ENCODE measurements at regions not wholly inside any gene's neighbourhood (a gene's known extent, or its start where the extent isn't known, plus 50 kb on each side); places are given as distances from the start of the nearest gene placed in this dataset.

- Histone ChIP-seq H3K9me3 (ENCODE audit: insufficient read depth, low read length, severe bottlenecking) (no peaks in the 10 kb centered on the region), H3K36me3 (ENCODE audit: insufficient read depth, low read length) (no peaks in the 10 kb centered on the region), H3K27ac (ENCODE audit: low read length) (no peak overlapping the region), H3K27me3 (ENCODE audit: insufficient read depth, low read length, poor library complexity) (peaks cover 7% of the 10 kb centered on the region), H3K4me3 (ENCODE audit: low read depth in 1 of 2, low read length in 2 of 2) (no peak overlapping the region), H4K20me1 (ENCODE audit: insufficient read depth, low read length) (no peaks in the 10 kb centered on the region), H2AFZ (ENCODE audit: low read depth, low read length) (no peak overlapping the region), H3K4me1 (ENCODE audit: insufficient read depth, low read length) (no peaks in the 10 kb centered on the region), H3K4me2 (ENCODE audit: insufficient read depth, low read length) (no peak overlapping the region), H3K9ac (ENCODE audit: low read depth, low read length) (no peak overlapping the region), H3K79me2 (ENCODE audit: insufficient read depth, low read length) (no peaks in the 10 kb centered on the region)
- TF ChIP-seq EZH2 (IDR thresholded peaks at IDR 0.05; ENCODE audit: borderline replicate concordance, low read depth, low read length, severe bottlenecking) (no peak), CTCF (IDR thresholded peaks at IDR 0.05; ENCODE audit: borderline replicate concordance, extremely low read depth, low read length, poor library complexity, severe bottlenecking) (no peak)
- DNase-seq (no peak), ATAC-seq (ENCODE audit: insufficient read depth, low read depth) (no peak)
These were observed 440.0 kb downstream of the HAO1 start for GRCh38 chr20:7500231-7500663.

- H4K20me1 ChIP-seq (ENCODE audit: insufficient read depth, low read length) = no peaks in the 10 kb centered on the region
- no peaks in the 10 kb centered on the region for H3K4me1 ChIP-seq (ENCODE audit: insufficient read depth, low read length)
- H3K4me2 ChIP-seq (ENCODE audit: insufficient read depth, low read length) = no peak overlapping the region
- no peak for DNase-seq
- TF ChIP-seq EZH2 (IDR thresholded peaks at IDR 0.05; ENCODE audit: borderline replicate concordance, low read depth, low read length, severe bottlenecking) = no peak
- TF ChIP-seq CTCF (IDR thresholded peaks at IDR 0.05; ENCODE audit: borderline replicate concordance, extremely low read depth, low read length, poor library complexity, severe bottlenecking) = no peak
- no peak overlapping the region for H3K4me3 ChIP-seq (ENCODE audit: low read depth in 1 of 2, low read length in 2 of 2)
- H3K9me3 ChIP-seq (ENCODE audit: insufficient read depth, low read length, severe bottlenecking) = no peaks in the 10 kb centered on the region
- no peak overlapping the region for H3K27ac ChIP-seq (ENCODE audit: low read length)
- H3K27me3 ChIP-seq (ENCODE audit: insufficient read depth, low read length, poor library complexity) = peaks cover 7% of the 10 kb centered on the region
- no peak overlapping the region for H2AFZ ChIP-seq (ENCODE audit: low read depth, low read length)
- no peak for ATAC-seq (ENCODE audit: insufficient read depth, low read depth)
- no peaks in the 10 kb centered on the region for H3K36me3 ChIP-seq (ENCODE audit: insufficient read depth, low read length)
- H3K79me2 ChIP-seq (ENCODE audit: insufficient read depth, low read length) = no peaks in the 10 kb centered on the region
- no peak overlapping the region for H3K9ac ChIP-seq (ENCODE audit: low read depth, low read length)
These were observed 436.8 kb downstream of the HAO1 start for GRCh38 chr20:7503501-7503900.

GRCh38 chr20:7505152-7505834 is 435.0 kb downstream of the HAO1 start:
- no peak overlapping the region for H3K27ac ChIP-seq (ENCODE audit: low read length)
- no peaks in the 10 kb centered on the region for H3K79me2 ChIP-seq (ENCODE audit: insufficient read depth, low read length)
- ATAC-seq (ENCODE audit: insufficient read depth, low read depth) = no peak
- TF ChIP-seq EZH2 (IDR thresholded peaks at IDR 0.05; ENCODE audit: borderline replicate concordance, low read depth, low read length, severe bottlenecking) (no peak), CTCF (IDR thresholded peaks at IDR 0.05; ENCODE audit: borderline replicate concordance, extremely low read depth, low read length, poor library complexity, severe bottlenecking) (no peak)
- peaks cover 2% of the 10 kb centered on the region for H3K27me3 ChIP-seq (ENCODE audit: insufficient read depth, low read length, poor library complexity)
- no peaks in the 10 kb centered on the region for H3K9me3 ChIP-seq (ENCODE audit: insufficient read depth, low read length, severe bottlenecking)
- no peaks in the 10 kb centered on the region for H3K4me1 ChIP-seq (ENCODE audit: insufficient read depth, low read length)
- H4K20me1 ChIP-seq (ENCODE audit: insufficient read depth, low read length) = no peaks in the 10 kb centered on the region
- no peaks in the 10 kb centered on the region for H3K36me3 ChIP-seq (ENCODE audit: insufficient read depth, low read length)
- H3K9ac ChIP-seq (ENCODE audit: low read depth, low read length) = no peak overlapping the region
- no peak overlapping the region for H3K4me3 ChIP-seq (ENCODE audit: low read depth in 1 of 2, low read length in 2 of 2)
- H2AFZ ChIP-seq (ENCODE audit: low read depth, low read length) = no peak overlapping the region
- H3K4me2 ChIP-seq (ENCODE audit: insufficient read depth, low read length) = no peak overlapping the region
- no peak for DNase-seq

Data from DND-41 (cell line).